RWPE1 (cell line): ENCODE measurements at regions not wholly inside any gene's neighbourhood (a gene's known extent, or its start where the extent isn't known, plus 50 kb on each side); places are given as distances from the start of the nearest gene placed in this dataset.

Experiments
- CTCF ChIA-PET: fragments of 350-600 bp; sonication (Branson Sonifier 250); formaldehyde crosslinking; extraction: SDS; loops from one replicate; lab custom pipeline; 2021; lab: Yijun Ruan, JAX
- POLR2A ChIA-PET: fragments of 400-600 bp; formaldehyde crosslinking; extraction: SDS; loops from one replicate; lab custom pipeline; 2020; ENCODE audit warnings: antibody characterized with exemption; ENCODE audit not compliant: low non-redundant PET; lab: Yijun Ruan, JAX
- DNase-seq: peaks from one replicate; pipeline ENCODE4 v3.0.0; 2012; ENCODE audit warnings: low spot score
- H3K27ac ChIP-seq: fragments of 450-650 bp; 2 replicates; pipeline ENCODE4 v1.5.1; 2017
- TF ChIP-seq, protein P1 (sequence below): fragments of 450-650 bp; conservative IDR thresholded peaks from 2 replicates; pipeline ENCODE4 v1.5.1; 2017; ENCODE audit warnings: low read depth, mild to moderate bottlenecking

DNA sequence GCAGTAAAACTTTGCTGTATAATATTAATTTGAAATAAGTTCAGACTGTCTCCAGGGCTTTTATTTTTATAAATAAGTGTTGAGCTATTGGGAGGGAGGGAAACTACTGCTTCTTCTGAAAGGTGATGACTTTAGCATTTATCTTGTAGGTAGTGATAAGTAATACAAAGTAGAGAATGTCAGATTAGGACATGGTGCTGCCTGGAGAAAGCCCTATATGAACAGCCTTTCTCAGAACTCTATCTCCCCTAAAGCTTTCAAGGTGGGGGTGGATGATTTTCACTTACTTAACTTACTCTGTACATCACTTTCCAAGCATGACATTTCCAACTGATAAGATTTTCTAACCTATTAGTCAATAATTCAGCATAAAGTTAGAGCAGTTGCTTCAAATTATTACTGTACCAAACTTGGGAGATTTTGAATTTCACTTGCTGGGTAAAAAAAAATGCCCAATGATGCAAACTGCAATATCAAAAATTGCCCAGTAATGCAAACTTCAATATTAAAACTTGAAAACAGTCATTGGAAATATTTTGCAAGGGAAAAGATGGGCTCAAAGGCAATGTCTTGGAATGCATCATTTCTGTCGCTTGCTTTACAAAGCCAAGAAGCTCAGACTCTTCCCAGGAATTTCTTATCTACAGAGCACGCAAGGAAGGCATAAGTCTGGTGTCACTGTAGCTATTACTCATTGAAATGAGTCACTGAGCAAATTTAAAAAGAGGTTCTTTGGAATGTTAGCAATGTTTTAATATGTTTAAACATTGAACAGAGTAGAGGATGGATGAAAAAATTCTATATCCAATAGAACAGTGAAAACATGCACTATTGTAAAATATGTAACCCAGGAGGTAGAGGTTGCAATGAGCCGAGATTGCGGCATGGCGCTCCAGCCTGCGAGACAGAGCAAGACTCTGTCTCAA lies 569.5 kb downstream of the PSAT1 start:
- peak; percentile 85 for DNase-seq
- H3K27ac ChIP-seq = no peak overlapping the region
- ChIA-PET POLR2A (no interaction called here), CTCF (interaction anchor here (0.7 to 0.9 kb wide), 2 partner anchors 8 to 348 kb away, joined by 3 to 5 read pairs; no protein-coding TSS in a partner anchor)
- TF ChIP-seq, protein P1, sequence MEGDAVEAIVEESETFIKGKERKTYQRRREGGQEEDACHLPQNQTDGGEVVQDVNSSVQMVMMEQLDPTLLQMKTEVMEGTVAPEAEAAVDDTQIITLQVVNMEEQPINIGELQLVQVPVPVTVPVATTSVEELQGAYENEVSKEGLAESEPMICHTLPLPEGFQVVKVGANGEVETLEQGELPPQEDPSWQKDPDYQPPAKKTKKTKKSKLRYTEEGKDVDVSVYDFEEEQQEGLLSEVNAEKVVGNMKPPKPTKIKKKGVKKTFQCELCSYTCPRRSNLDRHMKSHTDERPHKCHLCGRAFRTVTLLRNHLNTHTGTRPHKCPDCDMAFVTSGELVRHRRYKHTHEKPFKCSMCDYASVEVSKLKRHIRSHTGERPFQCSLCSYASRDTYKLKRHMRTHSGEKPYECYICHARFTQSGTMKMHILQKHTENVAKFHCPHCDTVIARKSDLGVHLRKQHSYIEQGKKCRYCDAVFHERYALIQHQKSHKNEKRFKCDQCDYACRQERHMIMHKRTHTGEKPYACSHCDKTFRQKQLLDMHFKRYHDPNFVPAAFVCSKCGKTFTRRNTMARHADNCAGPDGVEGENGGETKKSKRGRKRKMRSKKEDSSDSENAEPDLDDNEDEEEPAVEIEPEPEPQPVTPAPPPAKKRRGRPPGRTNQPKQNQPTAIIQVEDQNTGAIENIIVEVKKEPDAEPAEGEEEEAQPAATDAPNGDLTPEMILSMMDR = no peak

DNA sequence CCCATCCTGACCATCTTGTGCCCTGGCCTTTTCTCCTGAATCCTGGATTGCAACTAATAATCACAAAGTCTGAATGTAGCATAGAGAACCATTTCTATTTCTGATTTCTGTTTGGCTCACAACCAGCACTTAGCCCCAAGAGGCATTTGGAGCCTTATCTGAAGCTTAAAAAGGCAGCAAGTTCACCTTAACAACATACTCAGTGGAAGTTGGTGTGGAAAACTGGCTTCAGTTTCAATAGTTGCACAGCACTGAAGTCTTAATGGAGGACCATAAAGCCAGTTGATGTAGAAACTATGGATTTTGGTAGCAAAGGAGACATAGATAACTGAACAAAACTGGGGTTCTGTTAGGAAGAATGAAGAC lies 574.1 kb downstream of the PSAT1 start:
- ChIA-PET CTCF (interaction anchor here (0.6 to 1.2 kb wide), 2 partner anchors 12 to 111 kb away, joined by 4 to 5 read pairs; no protein-coding TSS in a partner anchor), POLR2A (no interaction called here)
- TF ChIP-seq, protein P1 = no peak
- no peak overlapping the region for H3K27ac ChIP-seq
- no peak for DNase-seq

GRCh38 chr9:78871452-78872331 lies 574.8 kb downstream of the PSAT1 start:
- ChIA-PET CTCF (interaction anchor here (0.6 to 1.2 kb wide), 3 partner anchors 11 to 110 kb away, joined by 3 to 5 read pairs (median 4); no protein-coding TSS in a partner anchor), POLR2A (no interaction called here)
- H3K27ac ChIP-seq = peak overlapping the region; percentile 89
- peak; percentile 79 for DNase-seq
- TF ChIP-seq, protein P1 = no peak

- H3K27ac ChIP-seq = no peak overlapping the region
- TF ChIP-seq, protein P1 = no peak
- POLR2A ChIA-PET = no interaction called here
- no peak for DNase-seq
- CTCF ChIA-PET = no interaction called here
Observed at GRCh38 chr9:78874061-78874460, 577.1 kb downstream of the PSAT1 start.

- H3K27ac ChIP-seq = no peak overlapping the region
- no peak for DNase-seq
- ChIA-PET CTCF (no interaction called here), POLR2A (no interaction called here)
- TF ChIP-seq, protein P1 = no peak
Observed at GRCh38 chr9:78879324-78880100, 582.6 kb downstream of the PSAT1 start.
